ENCODE measurements at regions not wholly inside any gene's neighbourhood (a gene's known extent, or its start where the extent isn't known, plus 50 kb on each side); places are given as distances from the start of the nearest gene placed in this dataset.

GRCh38 chr18:71020342-71021029, 731.6 kb downstream of the SOCS6 start:
- TF ChIP-seq, protein P1, sequence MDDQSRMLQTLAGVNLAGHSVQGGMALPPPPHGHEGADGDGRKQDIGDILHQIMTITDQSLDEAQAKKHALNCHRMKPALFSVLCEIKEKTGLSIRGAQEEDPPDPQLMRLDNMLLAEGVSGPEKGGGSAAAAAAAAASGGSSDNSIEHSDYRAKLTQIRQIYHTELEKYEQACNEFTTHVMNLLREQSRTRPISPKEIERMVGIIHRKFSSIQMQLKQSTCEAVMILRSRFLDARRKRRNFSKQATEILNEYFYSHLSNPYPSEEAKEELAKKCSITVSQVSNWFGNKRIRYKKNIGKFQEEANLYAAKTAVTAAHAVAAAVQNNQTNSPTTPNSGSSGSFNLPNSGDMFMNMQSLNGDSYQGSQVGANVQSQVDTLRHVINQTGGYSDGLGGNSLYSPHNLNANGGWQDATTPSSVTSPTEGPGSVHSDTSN (IDR thresholded peaks at IDR 0.05), result no peak
- TF ChIP-seq MAZ (IDR thresholded peaks at IDR 0.05; ENCODE audit: borderline replicate concordance, low read depth, low read length), result no peak
- TF ChIP-seq HDAC2 (IDR thresholded peaks at IDR 0.05), result no peak
- TF ChIP-seq POLR2A (IDR thresholded peaks at IDR 0.05; ENCODE audit: low read length), result no peak
- no peak for TF ChIP-seq EP300 (IDR thresholded peaks at IDR 0.05)
